GM21526 (cell line): ENCODE measurements at regions not wholly inside any gene's neighbourhood (a gene's known extent, or its start where the extent isn't known, plus 50 kb on each side); places are given as distances from the start of the nearest gene placed in this dataset.

Experiments used
- ATAC-seq: cut with Tn5 transposase; IDR thresholded peaks from one replicate; pipeline ENCODE4 v1.9.1; 2021; ENCODE audit warnings: moderate library complexity; ENCODE audit not compliant: unreplicated experiment, low FRiP score

GRCh38 chr4:13316354-13316753, 167.8 kb downstream of the RAB28 start:
- ATAC-seq = no peak

GRCh38 chr4:13313856-13314255, 170.3 kb downstream of the RAB28 start:
- ATAC-seq = no peak

GRCh38 chr4:13312264-13312663, 171.9 kb downstream of the RAB28 start:
- no peak for ATAC-seq

GRCh38 chr4:13309751-13310150, 174.4 kb downstream of the RAB28 start:
- ATAC-seq = no peak

- no peak for ATAC-seq
Observed at GRCh38 chr4:13306356-13306755, 177.8 kb downstream of the RAB28 start.

GRCh38 chr4:13302876-13303275, 181.3 kb downstream of the RAB28 start:
- ATAC-seq = no peak

GRCh38 chr4:13299343-13299742, 184.8 kb downstream of the RAB28 start:
- ATAC-seq = no peak

GRCh38 chr4:13298655-13299054, 185.5 kb downstream of the RAB28 start:
- ATAC-seq = no peak

GRCh38 chr4:13296986-13297385, 187.2 kb downstream of the RAB28 start:
- ATAC-seq = no peak

GRCh38 chr4:13294961-13295605, 189.1 kb downstream of the RAB28 start:
- no peak for ATAC-seq

GRCh38 chr4:13292372-13292771, 191.8 kb downstream of the RAB28 start:
- no peak for ATAC-seq

GRCh38 chr4:13289391-13289790, 194.7 kb downstream of the RAB28 start:
- ATAC-seq = no peak

GRCh38 chr4:13285336-13285735, 198.8 kb downstream of the RAB28 start:
- ATAC-seq = no peak

- ATAC-seq = no peak
Observed at GRCh38 chr4:13284932-13285331, 199.2 kb downstream of the RAB28 start.

- ATAC-seq = no peak
Observed at GRCh38 chr4:13276357-13276756, 207.8 kb downstream of the RAB28 start.

GRCh38 chr4:13268703-13269102, 215.4 kb downstream of the RAB28 start:
- no peak for ATAC-seq

- ATAC-seq = no peak
Observed at GRCh38 chr4:13268165-13268564, 216.0 kb downstream of the RAB28 start.

- no peak for ATAC-seq
Observed at GRCh38 chr4:13267091-13267490, 217.0 kb downstream of the RAB28 start.

GRCh38 chr4:13266687-13267086, 217.5 kb downstream of the RAB28 start:
- ATAC-seq = no peak

GRCh38 chr4:13263967-13264525, 220.1 kb downstream of the RAB28 start:
- no peak for ATAC-seq

GRCh38 chr4:13262816-13263215, 221.3 kb downstream of the RAB28 start:
- no peak for ATAC-seq

- ATAC-seq = no peak
Observed at GRCh38 chr4:13261486-13262257, 222.5 kb downstream of the RAB28 start.
